ENCODE measurements at regions not wholly inside any gene's neighbourhood (a gene's known extent, or its start where the extent isn't known, plus 50 kb on each side); places are given as distances from the start of the nearest gene placed in this dataset.

DNA sequence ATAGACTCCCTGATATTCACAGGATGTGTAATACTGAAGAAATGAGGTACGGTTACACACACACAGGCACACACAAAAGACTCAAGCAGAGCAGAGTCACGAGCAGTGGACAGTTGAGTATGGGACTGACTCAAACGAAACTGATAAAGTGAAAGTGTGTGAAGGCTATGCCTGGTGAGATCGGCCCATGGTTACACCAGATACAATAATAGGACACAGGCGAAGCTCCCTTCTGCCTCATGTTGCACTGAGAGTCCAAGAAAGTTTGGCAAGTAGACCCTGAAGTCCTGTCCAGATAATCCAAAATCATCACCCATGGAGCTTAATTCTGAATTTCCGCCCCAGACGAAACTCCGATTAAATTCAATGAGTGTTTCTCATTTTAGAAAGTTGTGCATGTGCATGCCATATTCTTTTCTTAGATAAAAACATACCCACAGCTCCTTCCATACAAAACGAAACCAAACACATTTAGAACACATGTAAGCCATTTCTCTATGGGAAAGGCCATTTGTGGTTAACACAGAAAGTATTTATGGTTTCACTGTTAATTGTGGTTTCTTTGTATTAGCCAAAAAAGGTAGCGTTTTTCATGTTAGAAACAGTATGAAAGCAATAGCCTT is 567.6 kb downstream of the PLCL1 start:
- TF ChIP-seq, protein P1, sequence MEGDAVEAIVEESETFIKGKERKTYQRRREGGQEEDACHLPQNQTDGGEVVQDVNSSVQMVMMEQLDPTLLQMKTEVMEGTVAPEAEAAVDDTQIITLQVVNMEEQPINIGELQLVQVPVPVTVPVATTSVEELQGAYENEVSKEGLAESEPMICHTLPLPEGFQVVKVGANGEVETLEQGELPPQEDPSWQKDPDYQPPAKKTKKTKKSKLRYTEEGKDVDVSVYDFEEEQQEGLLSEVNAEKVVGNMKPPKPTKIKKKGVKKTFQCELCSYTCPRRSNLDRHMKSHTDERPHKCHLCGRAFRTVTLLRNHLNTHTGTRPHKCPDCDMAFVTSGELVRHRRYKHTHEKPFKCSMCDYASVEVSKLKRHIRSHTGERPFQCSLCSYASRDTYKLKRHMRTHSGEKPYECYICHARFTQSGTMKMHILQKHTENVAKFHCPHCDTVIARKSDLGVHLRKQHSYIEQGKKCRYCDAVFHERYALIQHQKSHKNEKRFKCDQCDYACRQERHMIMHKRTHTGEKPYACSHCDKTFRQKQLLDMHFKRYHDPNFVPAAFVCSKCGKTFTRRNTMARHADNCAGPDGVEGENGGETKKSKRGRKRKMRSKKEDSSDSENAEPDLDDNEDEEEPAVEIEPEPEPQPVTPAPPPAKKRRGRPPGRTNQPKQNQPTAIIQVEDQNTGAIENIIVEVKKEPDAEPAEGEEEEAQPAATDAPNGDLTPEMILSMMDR (IDR thresholded peaks at IDR 0.05): no peak
- TF ChIP-seq NFIC (IDR thresholded peaks at IDR 0.05; ENCODE audit: borderline replicate concordance): no peak
- TF ChIP-seq POLR2AphosphoS5 (IDR thresholded peaks at IDR 0.05; ENCODE audit: low read depth, low read length): no peak
- TF ChIP-seq YY1 (IDR thresholded peaks at IDR 0.05; ENCODE audit: low read depth): no peak
